NCI-H526 treated with DMSO at 0.1 percent for 48 hours (cell line): ENCODE measurements at regions not wholly inside any gene's neighbourhood (a gene's known extent, or its start where the extent isn't known, plus 50 kb on each side); places are given as distances from the start of the nearest gene placed in this dataset.
"Not testable (repeated sequence)": the region's sequence is repeated elsewhere in the genome, so short reads cannot be mapped to it uniquely, and the experiment has no call there.

Source experiments
- DNase-seq: peaks from one replicate; lab custom pipeline; 2025; lab: John Stamatoyannopoulos, UW

DNA sequence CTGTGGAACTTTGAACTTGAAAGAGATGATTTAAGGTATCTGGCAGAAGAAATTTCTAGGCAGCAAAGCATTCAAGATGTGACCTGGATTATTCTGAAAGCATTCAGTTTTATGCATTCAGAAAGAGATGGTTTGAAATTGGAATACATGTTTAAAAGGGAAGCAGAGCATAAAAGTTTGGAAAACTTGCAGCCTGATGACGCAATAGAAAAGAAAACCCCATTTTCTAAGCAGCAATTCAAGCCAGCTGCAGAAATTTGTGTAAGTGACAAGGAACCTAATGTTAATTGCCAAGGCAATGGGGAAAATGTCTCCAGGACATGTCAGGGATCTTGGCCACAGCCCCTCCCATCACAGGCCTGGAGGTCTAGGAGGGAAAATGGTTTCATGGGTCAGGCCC lies 354.0 kb downstream of the ZNF326 start:
- no peak for DNase-seq

DNA sequence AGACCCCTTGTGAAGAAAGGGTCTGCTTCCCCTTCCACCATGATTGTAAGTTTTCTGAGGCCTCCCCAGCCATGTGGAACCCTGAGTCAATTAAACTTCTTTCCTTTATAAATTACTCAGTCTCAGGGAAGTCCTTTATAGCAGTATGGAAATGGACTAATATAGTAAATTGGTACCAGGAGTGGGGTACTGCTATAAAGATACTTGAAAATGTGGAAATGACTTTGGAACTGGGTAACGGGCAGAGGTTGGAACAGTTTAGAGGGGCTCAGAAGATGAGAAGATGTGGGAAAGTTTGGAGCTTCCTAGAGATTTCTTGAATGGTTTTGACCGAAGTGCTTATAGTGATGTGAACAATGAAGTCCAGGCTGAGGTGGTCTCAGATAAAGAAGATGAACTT lies 353.5 kb downstream of the ZNF326 start:
- DNase-seq, result not testable (repeated sequence)

DNA sequence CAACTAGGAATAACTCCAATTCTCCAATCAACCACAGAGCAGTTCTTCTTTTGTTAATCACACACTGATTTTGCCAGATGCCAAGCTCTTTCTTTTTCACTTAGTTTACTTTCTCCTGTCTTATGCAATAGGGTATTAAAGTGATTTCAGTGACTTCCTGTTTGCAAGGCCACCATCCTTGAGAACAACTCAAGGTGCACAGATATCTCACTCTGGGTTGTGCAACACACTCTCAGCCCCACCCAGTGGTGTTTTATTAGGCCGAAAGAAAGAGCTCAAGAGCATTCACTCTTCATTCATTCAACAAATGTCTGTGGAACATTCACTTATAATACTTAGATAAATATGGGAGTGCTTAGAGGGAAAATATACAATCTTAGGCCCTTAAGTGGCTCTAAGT lies 352.5 kb downstream of the ZNF326 start:
- DNase-seq, result no peak

DNA sequence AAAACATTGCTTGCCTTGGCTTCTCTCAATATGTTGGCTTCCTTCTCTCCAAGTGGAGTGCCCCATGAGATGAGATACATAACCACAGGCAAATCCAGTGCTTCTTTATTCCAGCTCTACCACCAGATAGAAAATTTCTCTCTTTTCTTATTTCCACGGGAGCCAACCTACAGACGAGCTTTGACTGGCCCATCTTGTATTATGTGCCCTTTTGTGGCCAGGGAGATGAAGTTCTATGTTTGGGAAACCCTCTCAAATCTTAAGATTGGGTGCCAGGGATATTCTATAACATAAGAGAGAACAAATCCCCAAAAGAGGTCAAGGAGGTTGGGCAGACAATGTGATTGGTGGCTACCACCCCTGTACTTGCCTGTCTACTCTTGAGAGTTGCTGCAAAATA lies 351.8 kb downstream of the ZNF326 start:
- no peak for DNase-seq

- no peak for DNase-seq
Measured at GRCh38 chr1:90346349-90346748, 351.4 kb downstream of the ZNF326 start.

DNA sequence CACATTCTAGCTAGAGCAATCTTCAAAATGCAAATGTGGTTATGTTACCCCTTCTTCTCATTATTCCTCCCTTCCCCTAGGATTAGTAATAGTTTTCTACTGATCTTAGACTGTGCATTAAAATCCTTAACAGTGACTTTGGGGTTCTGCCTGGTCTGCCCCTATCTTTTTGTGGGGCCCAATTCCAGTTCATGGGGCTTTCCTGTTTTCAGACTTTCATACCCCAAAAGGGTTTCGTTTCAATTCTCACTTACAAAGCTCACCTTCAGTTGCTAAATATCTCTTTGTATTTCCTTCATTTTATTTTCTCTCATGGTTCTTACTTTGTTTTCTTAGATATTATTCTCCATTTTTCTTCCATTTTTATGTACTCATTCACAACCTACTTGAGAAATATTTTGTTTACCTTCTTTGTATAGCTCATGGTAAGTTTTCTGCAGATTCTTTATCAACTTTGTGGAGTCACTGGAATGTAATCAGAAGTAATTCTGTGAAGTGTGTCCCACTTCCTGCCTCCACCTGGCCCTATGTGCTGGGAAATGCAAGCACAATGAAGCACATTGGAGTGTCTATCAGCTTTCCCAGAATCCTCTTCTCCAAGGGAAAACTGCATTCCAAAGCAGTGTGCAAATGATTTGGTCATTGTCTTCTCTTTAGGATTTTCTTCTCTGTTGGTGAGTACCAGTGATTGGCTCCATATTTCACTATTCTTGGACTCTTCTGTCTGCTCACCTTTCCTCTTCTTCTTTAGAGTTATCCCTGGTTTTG lies 350.2 kb downstream of the ZNF326 start:
- no peak for DNase-seq

- DNase-seq, result no peak
Measured at GRCh38 chr1:90341516-90341915, 346.6 kb downstream of the ZNF326 start.

GRCh38 chr1:90340606-90341005 lies 345.7 kb downstream of the ZNF326 start:
- peak; percentile 9 for DNase-seq

DNA sequence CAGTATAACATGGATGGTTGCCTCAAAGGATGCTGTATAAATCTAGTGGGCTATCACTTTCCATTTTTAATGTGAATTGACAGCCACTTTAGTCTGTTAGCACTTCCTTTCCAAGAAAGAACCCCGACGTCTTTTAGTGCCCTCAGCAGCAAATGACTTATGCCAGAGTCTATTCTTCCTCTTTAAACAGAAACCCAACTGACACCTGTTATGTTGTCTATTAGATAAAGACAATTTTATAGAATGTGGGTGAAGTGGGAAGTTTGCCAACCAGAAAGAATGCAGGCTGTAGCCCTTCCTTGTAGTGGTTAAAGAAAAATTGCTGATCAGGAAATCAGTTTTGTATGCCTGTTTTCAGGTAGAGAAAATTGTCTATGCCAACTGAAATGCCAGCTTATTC lies 344.9 kb downstream of the ZNF326 start:
- no peak for DNase-seq

DNA sequence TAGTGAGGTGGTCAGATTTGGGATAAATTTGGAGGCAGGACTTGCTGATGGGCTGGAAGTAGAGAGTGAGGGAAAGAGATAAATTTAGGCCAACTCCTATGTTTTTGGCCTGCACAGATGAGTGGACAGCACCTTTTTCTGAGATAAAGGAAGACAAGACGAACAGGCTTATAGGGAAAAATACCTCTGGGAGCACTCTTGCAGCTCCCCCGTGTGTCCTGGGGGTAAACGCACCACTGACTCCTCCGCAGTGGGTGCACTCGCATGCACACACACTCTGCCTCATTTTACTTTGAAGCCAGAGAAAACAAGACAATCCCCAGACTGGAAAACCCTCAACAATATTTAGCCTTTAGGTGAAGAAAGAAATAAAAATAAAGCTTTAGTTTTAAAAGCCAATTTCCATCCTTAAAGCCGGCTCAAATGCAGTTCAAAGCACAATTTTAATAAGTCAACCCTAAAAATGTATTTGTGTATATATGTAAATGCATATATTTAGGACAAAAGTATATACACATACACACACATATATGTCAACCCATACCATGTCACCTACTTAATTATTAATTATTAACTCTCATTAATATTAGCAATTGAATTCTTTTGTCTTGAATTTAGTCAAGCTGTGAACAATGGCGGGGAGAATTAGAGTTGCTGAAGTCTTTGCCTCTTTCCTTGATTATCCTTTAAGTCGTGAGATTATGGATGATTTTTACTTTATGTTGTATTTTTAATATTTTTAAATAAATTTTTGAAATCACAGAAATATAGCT lies 341.8 kb downstream of the ZNF326 start:
- DNase-seq, result no peak

- no peak for DNase-seq
Measured at GRCh38 chr1:90335558-90335957, 340.6 kb downstream of the ZNF326 start.

DNA sequence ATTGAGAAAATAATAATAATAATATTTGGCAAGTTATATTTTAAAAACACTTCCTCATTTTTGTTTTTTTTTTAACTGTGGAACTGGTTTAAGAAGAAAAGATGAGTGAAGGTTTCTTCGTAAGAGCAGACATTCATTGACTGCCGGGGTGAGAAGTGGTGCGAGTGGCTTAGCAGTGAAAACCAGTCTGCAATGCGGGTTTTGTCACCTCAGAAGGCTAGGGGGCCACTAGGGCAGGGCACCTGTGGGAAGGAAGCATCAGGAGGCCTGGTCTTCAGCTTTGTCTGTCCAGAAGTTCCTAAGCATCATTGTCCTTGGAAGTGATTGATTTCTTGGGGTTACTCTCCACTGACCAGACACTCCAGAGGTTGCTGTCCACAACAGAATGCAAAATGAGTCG lies 339.2 kb downstream of the ZNF326 start:
- DNase-seq, result no peak

- no peak for DNase-seq
Measured at GRCh38 chr1:90325168-90325567, 330.3 kb downstream of the ZNF326 start.

DNA sequence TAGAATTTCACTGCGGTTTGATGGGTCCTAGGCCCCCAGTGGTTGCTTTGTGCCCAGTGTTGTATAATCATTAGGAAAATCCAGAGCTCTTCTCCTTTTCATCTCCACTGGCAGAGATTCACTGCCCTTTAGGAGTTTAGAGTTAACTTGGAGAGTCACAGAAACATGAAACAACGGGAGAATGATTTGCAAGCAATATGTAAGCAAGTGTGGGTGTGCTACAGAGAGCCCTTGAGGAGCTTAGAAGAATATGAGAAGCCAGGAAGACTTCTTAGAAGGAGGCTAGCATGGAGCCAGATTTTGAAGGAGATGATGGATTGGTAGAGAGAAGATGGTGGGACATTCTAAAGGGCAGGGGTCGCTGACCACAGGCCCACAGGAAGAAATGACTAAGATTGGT lies 327.3 kb downstream of the ZNF326 start:
- no peak for DNase-seq

DNA sequence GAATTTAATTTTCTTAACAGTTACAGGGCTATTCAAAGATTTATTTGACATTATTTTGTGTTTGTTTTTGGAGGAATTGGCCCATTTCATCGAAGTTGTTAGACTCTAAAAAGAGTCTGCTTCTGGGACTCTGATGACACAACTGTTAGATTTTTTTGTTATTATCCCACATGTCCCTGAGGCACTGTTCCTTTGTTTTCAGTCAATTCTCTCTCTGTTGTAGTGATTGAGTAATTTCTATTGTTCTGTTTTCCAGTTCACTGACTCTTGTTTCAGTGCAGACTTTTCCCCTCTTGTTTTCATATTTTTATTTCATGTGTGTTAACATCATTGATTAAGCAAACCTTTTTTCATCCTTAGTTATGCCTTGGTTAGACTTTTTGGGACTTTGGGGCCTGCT lies 325.0 kb downstream of the ZNF326 start:
- DNase-seq, result no peak

DNA sequence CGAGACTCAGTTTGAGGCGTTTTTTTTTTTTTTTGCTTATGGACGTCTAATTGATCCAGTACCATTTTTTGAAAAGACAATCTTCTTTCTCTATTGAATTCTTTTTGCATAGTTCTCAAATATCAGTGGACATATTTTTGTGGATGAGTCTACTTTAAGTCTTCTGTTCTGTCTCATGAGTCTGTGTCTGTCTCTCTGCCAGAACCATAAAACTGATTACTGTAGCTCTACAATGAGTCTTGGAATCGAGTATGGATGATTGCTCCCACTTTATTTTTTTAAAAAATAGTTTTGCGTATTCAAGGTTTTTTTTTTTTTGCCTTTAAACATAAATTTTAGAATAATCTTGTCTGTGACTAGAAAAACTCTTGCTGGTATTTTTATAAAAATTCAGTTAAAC lies 323.5 kb downstream of the ZNF326 start:
- DNase-seq, result no peak

DNA sequence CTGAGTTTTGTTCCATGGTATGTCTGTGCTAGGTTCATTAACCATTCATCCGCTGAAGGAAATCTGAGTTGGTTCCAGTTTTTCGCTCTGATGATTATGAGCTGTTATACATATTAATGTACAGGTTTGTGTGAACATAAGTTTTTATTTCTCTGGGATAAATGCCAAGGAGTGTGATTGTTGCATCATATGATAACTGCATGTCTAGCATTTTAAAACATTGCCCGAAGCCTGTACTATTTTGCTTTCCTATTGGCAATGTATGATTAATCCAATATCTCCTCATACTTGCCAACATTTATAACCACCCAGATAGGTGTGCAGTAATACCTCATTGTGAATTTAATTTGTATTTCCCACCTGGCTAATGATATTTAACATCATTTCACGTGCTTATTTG lies 322.7 kb downstream of the ZNF326 start:
- no peak for DNase-seq

- no peak for DNase-seq
Measured at GRCh38 chr1:90314533-90314932, 319.6 kb downstream of the ZNF326 start.

DNA sequence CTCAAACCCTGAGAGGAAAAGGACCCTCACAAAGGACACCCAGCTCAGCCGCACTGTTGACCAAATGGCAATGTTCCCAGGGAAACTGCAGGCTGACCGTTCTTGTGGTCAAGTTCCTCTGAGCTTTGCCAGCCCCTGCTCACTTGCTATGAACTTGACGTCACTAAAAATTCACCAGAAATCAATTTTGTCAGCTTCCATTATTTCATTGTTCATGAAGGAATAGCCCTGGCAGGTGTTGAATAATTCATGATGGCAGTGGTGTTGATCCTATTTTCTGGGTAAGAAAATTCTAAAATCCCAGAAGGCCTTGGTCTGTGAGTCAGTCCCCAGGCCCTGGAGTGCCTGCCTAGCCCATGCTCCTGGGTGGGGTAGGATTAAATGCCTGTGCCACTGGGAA lies 318.9 kb downstream of the ZNF326 start:
- DNase-seq, result no peak

DNA sequence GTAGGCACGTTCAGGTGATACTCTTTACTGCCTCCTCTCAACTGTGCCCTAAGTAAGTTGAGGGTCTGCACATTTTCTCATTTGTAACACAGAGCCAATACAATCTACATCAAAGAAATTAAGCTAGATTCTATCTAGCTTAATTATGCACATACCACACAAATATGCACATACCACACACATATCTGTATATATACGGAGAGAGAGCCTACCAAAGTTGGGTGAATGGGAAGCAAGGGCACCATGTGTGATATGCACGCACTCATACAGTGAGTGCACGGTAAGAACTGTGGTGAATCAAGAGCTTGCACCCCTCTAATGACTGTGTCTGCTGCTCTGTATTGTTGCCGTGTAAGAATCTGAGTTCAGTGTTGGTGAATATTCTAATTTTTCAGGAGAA lies 314.9 kb downstream of the ZNF326 start:
- no peak for DNase-seq

GRCh38 chr1:90308421-90308820 lies 313.5 kb downstream of the ZNF326 start:
- DNase-seq, result no peak

DNA sequence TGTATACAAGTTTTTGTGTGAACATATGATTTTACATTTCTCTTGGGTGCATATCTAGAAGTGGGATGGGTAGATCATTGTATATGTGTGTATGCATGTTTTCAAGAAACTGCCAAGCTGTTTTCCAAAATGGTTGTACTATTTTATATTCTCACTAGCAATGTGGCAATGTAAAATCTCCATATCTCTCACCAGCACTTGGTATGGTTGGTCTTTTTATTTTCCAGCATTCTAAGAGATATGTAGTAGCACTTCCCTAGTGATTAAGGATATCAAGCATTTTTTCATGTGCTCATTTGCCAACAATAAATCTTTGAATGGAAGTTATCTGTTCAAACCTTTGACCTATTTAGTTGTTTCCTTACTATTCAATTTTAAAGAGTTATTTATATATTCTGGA lies 310.7 kb downstream of the ZNF326 start:
- no peak for DNase-seq

GRCh38 chr1:90296327-90296726 lies 301.4 kb downstream of the ZNF326 start:
- no peak for DNase-seq

DNA sequence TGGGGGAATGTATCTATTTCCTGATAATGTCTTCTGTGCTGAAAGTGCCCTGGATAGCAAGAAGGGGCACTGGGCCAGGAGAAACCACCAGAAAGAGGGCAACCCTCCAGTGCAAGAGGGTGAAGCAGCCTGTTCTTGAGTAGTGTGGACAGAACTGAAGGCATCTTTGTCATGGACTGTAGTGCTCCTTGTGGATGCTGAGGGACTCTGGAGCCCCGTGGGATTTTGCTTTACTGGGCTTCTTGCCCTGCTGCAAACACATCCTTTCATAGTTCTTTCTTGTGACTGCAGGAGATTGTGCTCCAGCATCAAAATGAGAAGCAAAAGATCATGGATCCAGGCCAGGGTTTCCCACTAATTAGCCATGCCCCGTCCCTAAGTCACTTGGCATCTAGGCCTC lies 300.6 kb downstream of the ZNF326 start:
- no peak for DNase-seq
